GM06990 (cell line): ENCODE measurements at regions not wholly inside any gene's neighbourhood (a gene's known extent, or its start where the extent isn't known, plus 50 kb on each side); places are given as distances from the start of the nearest gene placed in this dataset.

Source experiments
- DNase-seq: peaks from one replicate; pipeline ENCODE4 v3.0.0-alpha.2; 2011; ENCODE audit not compliant: insufficient read length; ENCODE audit errors: extremely low read depth
- H3K27me3 ChIP-seq: replicated peaks from 2 replicates; pipeline ENCODE4 v1.6.0; 2011; ENCODE audit warnings: low read length; ENCODE audit not compliant: control insufficient read depth, insufficient read depth
- H3K36me3 ChIP-seq: 2 replicates; pipeline ENCODE4 v1.5.1; 2011; ENCODE audit warnings: low read length; ENCODE audit not compliant: control insufficient read depth, insufficient read depth
- H3K4me3 ChIP-seq: replicated peaks from 2 replicates; pipeline ENCODE4 v1.5.1; 2011; ENCODE audit warnings: low read depth, mild to moderate bottlenecking, control low read depth, low read length
- CTCF ChIP-seq: IDR thresholded peaks from 2 replicates; pipeline ENCODE4 v1.5.1; 2011; ENCODE audit warnings: low read length, control low read depth, mild to moderate bottlenecking, inconsistent platforms; ENCODE audit not compliant: insufficient read depth, poor library complexity, severe bottlenecking

DNA sequence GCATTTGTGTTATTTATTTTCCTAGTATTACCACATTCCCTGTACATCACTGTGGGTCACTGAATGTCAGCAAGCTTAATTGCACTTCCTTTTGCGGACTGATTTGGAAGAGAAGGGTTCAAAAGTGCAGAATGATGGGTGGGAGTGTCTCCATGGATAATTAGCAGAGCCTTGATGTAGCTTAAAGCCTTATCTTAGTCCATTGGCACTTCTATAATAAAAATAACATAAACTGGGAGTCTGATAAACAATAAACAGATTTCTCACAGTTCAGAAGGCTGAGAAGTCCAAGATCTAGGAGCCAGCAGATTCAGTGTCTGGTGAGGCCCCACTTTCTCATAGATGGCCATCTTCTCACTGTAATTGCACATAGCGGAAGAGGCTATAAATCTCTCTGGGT is 501.1 kb upstream of the POU3F2 start:
- Histone ChIP-seq H3K4me3 (no peak overlapping the region), H3K36me3 (no peaks in the 10 kb centered on the region), H3K27me3 (no peaks in the 10 kb centered on the region)
- DNase-seq: no peak
- no peak for TF ChIP-seq CTCF

DNA sequence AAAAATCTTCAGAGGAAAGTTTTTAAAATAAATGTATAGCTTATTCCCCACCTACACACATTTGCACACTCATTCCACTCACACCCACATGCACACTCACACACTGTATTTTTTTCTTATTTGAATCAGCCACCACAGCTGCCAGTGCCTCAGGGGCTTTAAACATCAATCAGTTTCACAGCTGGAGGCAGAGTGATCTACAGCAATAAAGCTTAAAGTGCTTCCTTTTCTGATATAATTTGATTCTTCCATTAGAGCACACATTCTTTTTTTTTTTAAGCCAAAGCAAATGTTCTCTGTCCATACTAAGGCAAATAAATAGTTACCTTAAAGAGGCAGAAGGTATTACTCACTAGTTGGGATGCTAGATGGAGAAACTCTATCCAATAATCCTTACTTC is 498.8 kb upstream of the POU3F2 start:
- Histone ChIP-seq H3K4me3 (no peak overlapping the region), H3K36me3 (no peaks in the 10 kb centered on the region), H3K27me3 (no peaks in the 10 kb centered on the region)
- DNase-seq: no peak
- no peak for TF ChIP-seq CTCF

GRCh38 chr6:98339506-98339905 is 494.9 kb upstream of the POU3F2 start:
- no peaks in the 10 kb centered on the region for H3K27me3 ChIP-seq
- DNase-seq: no peak
- H3K4me3 ChIP-seq: no peak overlapping the region
- no peak for TF ChIP-seq CTCF
- H3K36me3 ChIP-seq: no peaks in the 10 kb centered on the region

GRCh38 chr6:98343004-98343403 is 491.4 kb upstream of the POU3F2 start:
- Histone ChIP-seq H3K4me3 (no peak overlapping the region), H3K27me3 (no peaks in the 10 kb centered on the region), H3K36me3 (no peaks in the 10 kb centered on the region)
- no peak for DNase-seq
- no peak for TF ChIP-seq CTCF

DNA sequence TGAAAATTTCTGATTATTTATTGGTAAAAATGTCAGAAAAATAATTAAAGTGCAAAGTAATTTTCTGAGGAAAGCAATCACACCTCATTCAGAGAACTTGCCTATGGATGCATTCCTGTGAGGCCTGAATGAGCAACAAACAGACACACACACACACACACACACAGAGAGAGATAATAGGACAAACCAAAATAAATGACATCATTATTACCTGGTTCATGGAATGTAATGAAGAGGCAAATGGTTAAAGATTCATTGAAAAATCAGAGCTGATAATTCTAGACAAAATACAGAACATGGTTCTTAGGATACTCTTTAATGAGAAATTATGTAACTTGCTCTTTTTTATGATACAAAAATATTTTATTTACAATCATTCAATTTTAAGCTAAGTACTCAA is 490.6 kb upstream of the POU3F2 start:
- H3K36me3 ChIP-seq: no peaks in the 10 kb centered on the region
- DNase-seq: no peak
- H3K4me3 ChIP-seq: no peak overlapping the region
- H3K27me3 ChIP-seq: no peaks in the 10 kb centered on the region
- no peak for TF ChIP-seq CTCF

GRCh38 chr6:98352348-98352747 is 482.0 kb upstream of the POU3F2 start:
- Histone ChIP-seq H3K4me3 (no peak overlapping the region), H3K36me3 (no peaks in the 10 kb centered on the region), H3K27me3 (no peaks in the 10 kb centered on the region)
- no peak for TF ChIP-seq CTCF
- no peak for DNase-seq
